ENCODE measurements at regions not wholly inside any gene's neighbourhood (a gene's known extent, or its start where the extent isn't known, plus 50 kb on each side); places are given as distances from the start of the nearest gene placed in this dataset.

- TF ChIP-seq CTCF (IDR thresholded peaks at IDR 0.05) (no peak), POLR2A (IDR thresholded peaks at IDR 0.05) (no peak)
- no peaks in the 10 kb centered on the region for H3K36me3 ChIP-seq
- intact Hi-C loops (cut with DNase I; ENCODE audit: low total_unique reads) = no loop called here
These were observed 343.9 kb upstream of the AJAP1 start for GRCh38 chr1:4310396-4310923.

GRCh38 chr1:4312024-4312423 is 342.4 kb upstream of the AJAP1 start:
- Histone ChIP-seq H3K9me3 (no peaks in the 10 kb centered on the region), H3K36me3 (no peaks in the 10 kb centered on the region), H3K27ac (no peak overlapping the region), H3K4me1 (no peaks in the 10 kb centered on the region), H3K27me3 (no peaks in the 10 kb centered on the region), H3K4me3 (no peak overlapping the region)
- TF ChIP-seq POLR2A (IDR thresholded peaks at IDR 0.05) (no peak), CTCF (IDR thresholded peaks at IDR 0.05) (no peak)
- intact Hi-C loops (cut with DNase I; ENCODE audit: low total_unique reads) = no loop called here
- DNase-seq = no peak

More at GRCh38 chr1:4310396-4310923, 343.9 kb upstream of the AJAP1 start:
- Histone ChIP-seq H3K4me1 (no peaks in the 10 kb centered on the region), H3K27ac (no peak overlapping the region), H3K9me3 (no peaks in the 10 kb centered on the region), H3K27me3 (no peaks in the 10 kb centered on the region), H3K4me3 (no peak overlapping the region)
- no peak for DNase-seq

GRCh38 chr1:4315202-4315601 is 339.2 kb upstream of the AJAP1 start:
- no peak for DNase-seq
- Histone ChIP-seq H3K27ac (no peak overlapping the region), H3K4me3 (no peak overlapping the region), H3K9me3 (no peaks in the 10 kb centered on the region), H3K27me3 (no peaks in the 10 kb centered on the region), H3K36me3 (no peaks in the 10 kb centered on the region), H3K4me1 (no peaks in the 10 kb centered on the region)
- intact Hi-C loops (cut with DNase I; ENCODE audit: low total_unique reads) = no loop called here
- TF ChIP-seq CTCF (IDR thresholded peaks at IDR 0.05) (no peak), POLR2A (IDR thresholded peaks at IDR 0.05) (no peak)

- H3K27ac ChIP-seq = no peak overlapping the region
- intact Hi-C loops (cut with DNase I; ENCODE audit: low total_unique reads) = no loop called here
- H3K36me3 ChIP-seq = no peaks in the 10 kb centered on the region
- no peak for DNase-seq
- H3K4me3 ChIP-seq = no peak overlapping the region
- H3K9me3 ChIP-seq = no peaks in the 10 kb centered on the region
- no peaks in the 10 kb centered on the region for H3K27me3 ChIP-seq
- H3K4me1 ChIP-seq = no peaks in the 10 kb centered on the region
- TF ChIP-seq POLR2A (IDR thresholded peaks at IDR 0.05) (no peak), CTCF (IDR thresholded peaks at IDR 0.05) (no peak)
These were observed 337.2 kb upstream of the AJAP1 start for GRCh38 chr1:4317207-4317606.

- intact Hi-C loops (cut with DNase I; ENCODE audit: low total_unique reads) = no loop called here
- Histone ChIP-seq H3K27me3 (no peaks in the 10 kb centered on the region), H3K9me3 (no peaks in the 10 kb centered on the region), H3K4me3 (no peak overlapping the region), H3K27ac (no peak overlapping the region), H3K36me3 (no peaks in the 10 kb centered on the region), H3K4me1 (no peaks in the 10 kb centered on the region)
- TF ChIP-seq POLR2A (IDR thresholded peaks at IDR 0.05) (no peak), CTCF (IDR thresholded peaks at IDR 0.05) (no peak)
- no peak for DNase-seq
These were observed 335.7 kb upstream of the AJAP1 start for GRCh38 chr1:4318720-4319119.
